ENCODE measurements at regions not wholly inside any gene's neighbourhood (a gene's known extent, or its start where the extent isn't known, plus 50 kb on each side); places are given as distances from the start of the nearest gene placed in this dataset.

DNA sequence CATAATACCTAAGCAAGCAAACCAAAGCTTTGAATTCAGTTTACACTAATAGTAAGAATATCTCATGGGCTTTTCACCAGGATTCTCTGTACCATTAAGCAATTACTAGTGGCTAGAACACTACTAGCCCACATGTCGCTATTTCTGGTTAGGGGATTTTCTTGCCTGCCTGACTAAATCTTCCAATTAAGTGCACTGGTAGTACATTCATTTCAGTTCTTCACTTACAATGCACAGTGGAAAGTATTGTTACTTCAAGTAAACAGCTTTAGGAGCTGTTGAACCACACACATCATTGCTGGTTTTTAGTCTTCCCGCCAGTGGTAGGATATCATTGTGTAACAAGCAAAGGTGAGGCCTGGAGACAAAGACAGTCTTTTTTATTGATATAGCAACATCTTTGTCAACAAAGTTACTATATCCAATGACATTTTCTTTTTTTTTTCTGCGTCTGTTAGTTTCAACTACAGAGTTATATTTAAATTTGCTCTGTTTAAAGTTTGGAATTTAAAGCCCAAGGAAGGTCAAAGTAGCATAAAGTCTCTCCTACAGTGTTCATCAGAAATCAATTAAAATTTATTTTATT, 826.8 kb upstream of the NR2F2 start:
- no peak for DNase-seq (ENCODE audit: low read depth in 1 of 2, low spot score in 2 of 2)
- Histone ChIP-seq H3K27me3 (replicated peaks) (no peaks in the 10 kb centered on the region), H3K4me1 (replicated peaks) (no peaks in the 10 kb centered on the region), H3K4me3 (no peak overlapping the region), H3K27ac (no peak overlapping the region), H3K9me3 (replicated peaks) (no peaks in the 10 kb centered on the region), H3K36me3 (no peaks in the 10 kb centered on the region)

DNA sequence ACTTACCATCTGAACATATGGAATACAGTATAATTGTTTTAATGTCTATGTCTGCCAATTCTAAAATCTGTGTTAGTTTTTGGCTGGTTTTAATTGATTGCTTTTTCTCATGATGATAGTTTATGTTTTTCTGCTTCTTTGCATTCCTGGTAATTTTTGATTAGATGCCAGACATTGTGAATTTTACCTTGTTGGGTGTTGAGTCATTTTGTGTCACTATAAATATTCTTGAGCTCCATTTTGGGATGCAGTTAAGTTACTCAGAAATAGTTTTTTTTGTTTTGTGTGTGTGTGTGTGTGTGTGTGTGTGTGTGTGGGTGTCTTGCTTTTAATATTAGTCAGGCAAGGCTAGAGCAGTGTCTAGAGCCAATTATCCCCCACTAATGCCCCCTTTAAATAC, 818.8 kb upstream of the NR2F2 start:
- no peak overlapping the region for H3K4me3 ChIP-seq
- peaks cover 16% of the 10 kb centered on the region for H3K4me1 ChIP-seq (replicated peaks)
- H3K27me3 ChIP-seq (replicated peaks) = no peaks in the 10 kb centered on the region
- peak overlapping the region; percentile 39; the same call in 1 of the 2 replicates for H3K27ac ChIP-seq
- H3K36me3 ChIP-seq = no peaks in the 10 kb centered on the region
- DNase-seq (ENCODE audit: low read depth in 1 of 2, low spot score in 2 of 2) = peak in 1 of 2 experiments; percentile 82
- H3K9me3 ChIP-seq (replicated peaks) = no peaks in the 10 kb centered on the region

DNA sequence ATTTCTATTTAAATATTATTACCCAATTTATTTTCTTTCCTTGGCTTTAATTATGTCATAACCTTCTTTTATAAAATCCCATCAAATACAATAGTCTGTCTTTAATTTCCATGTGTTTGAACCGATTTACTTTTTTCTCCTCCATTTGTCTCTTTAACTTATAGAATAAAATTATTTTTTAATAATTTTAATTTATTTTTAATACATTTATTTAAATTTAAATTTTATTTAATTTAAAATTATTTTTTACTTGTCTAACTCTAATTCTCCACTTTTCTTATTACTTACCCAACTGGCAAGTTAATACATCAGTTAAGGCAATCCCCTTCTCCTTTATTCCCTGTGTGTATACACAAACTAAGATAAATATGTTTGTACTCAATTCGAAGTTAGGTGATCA, 817.6 kb upstream of the NR2F2 start:
- peak overlapping the region; percentile 39; the same call in 1 of the 2 replicates for H3K27ac ChIP-seq
- no peaks in the 10 kb centered on the region for H3K36me3 ChIP-seq
- peaks cover 16% of the 10 kb centered on the region for H3K4me1 ChIP-seq (replicated peaks)
- H3K4me3 ChIP-seq = no peak overlapping the region
- no peaks in the 10 kb centered on the region for H3K9me3 ChIP-seq (replicated peaks)
- no peak for DNase-seq (ENCODE audit: low read depth in 1 of 2, low spot score in 2 of 2)
- H3K27me3 ChIP-seq (replicated peaks) = no peaks in the 10 kb centered on the region

DNA sequence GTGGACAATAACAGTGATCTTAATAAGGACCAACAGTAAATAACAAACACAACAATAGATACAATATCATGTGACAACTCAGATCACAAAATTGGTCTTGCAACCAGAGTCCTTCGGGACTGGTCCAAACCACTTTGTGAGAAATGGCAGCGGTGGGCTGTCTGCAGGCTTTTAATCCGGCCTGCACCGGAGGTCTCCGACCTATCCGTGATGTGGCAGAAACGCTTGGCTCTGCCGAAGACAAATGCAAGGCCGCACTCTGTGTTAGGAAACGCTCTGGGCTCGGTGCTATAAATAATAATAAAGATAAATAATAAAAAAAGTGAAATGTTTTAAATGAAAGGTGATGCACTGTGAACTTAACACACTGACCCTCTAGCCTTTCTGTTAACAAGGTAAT, 810.6 kb upstream of the NR2F2 start:
- no peaks in the 10 kb centered on the region for H3K9me3 ChIP-seq (replicated peaks)
- H3K4me1 ChIP-seq (replicated peaks) = no peaks in the 10 kb centered on the region
- no peak overlapping the region for H3K4me3 ChIP-seq
- H3K27ac ChIP-seq = no peak overlapping the region
- H3K36me3 ChIP-seq = no peaks in the 10 kb centered on the region
- DNase-seq (ENCODE audit: low read depth in 1 of 2, low spot score in 2 of 2) = no peak
- H3K27me3 ChIP-seq (replicated peaks) = no peaks in the 10 kb centered on the region

DNA sequence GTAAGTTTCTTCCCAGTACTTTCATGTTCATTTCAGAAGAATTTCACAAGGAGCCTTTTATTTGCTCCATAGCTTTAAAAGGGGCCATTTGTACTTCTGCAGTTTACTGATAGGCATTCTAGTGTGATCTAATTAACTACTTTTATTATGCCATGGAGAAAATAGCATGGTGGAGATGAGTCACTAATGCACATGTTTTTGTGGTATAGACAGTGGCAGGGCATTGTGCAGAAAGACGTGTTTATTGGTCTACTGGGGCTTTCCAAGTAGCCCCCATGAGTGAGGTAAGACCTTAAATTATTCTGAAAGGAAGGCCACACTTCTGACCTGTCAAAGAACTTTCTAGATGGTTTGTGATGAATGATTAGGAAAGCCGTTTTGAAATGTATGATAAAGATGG, 810.0 kb upstream of the NR2F2 start:
- Histone ChIP-seq H3K27ac (no peak overlapping the region), H3K4me3 (no peak overlapping the region), H3K27me3 (replicated peaks) (no peaks in the 10 kb centered on the region), H3K36me3 (no peaks in the 10 kb centered on the region), H3K9me3 (replicated peaks) (no peaks in the 10 kb centered on the region), H3K4me1 (replicated peaks) (no peaks in the 10 kb centered on the region)
- DNase-seq (ENCODE audit: low read depth in 1 of 2, low spot score in 2 of 2) = no peak

DNA sequence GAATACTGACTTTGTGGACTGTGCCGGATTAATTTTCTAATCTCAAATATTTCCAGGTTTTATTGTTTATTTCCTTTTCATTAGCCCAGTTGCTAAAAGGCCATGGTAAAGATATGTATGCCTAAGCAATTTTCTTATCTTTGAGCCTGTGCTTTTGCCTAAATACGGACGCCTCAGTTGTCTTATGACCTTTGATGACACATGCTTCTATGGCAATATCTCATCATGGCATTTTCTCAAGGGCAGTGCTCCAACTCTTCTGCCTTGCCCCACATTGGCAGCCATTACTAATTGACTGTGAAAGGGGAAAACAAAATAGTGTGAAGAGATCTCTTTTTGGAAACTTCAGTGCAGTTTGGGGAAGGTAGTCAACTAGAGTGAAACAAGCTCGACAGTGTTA, 809.6 kb upstream of the NR2F2 start:
- H3K27me3 ChIP-seq (replicated peaks) = no peaks in the 10 kb centered on the region
- no peak overlapping the region for H3K27ac ChIP-seq
- H3K4me1 ChIP-seq (replicated peaks) = no peaks in the 10 kb centered on the region
- no peak for DNase-seq (ENCODE audit: low read depth in 1 of 2, low spot score in 2 of 2)
- H3K9me3 ChIP-seq (replicated peaks) = no peaks in the 10 kb centered on the region
- no peaks in the 10 kb centered on the region for H3K36me3 ChIP-seq
- no peak overlapping the region for H3K4me3 ChIP-seq

DNA sequence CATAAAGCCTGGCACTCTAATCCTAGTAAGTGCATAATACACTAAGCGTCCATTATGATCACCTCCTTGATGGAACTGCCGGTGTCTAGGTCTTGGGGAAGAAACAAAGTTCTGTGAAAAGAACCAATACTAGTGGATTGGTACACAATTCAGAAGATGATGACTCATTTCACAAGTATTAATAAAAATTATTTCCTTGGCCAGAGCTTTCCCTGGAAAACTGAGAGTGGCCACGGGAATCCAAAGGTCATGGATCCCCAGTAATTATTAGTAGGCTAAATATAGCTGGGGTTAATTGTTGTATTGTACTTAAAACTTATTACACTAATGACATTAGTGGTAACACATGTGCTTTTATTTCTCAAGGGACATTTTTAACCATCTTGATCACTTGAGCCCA, 808.0 kb upstream of the NR2F2 start:
- no peaks in the 10 kb centered on the region for H3K36me3 ChIP-seq
- H3K27me3 ChIP-seq (replicated peaks) = no peaks in the 10 kb centered on the region
- H3K9me3 ChIP-seq (replicated peaks) = no peaks in the 10 kb centered on the region
- DNase-seq (ENCODE audit: low read depth in 1 of 2, low spot score in 2 of 2) = no peak
- no peak overlapping the region for H3K27ac ChIP-seq
- H3K4me3 ChIP-seq = no peak overlapping the region
- no peaks in the 10 kb centered on the region for H3K4me1 ChIP-seq (replicated peaks)

DNA sequence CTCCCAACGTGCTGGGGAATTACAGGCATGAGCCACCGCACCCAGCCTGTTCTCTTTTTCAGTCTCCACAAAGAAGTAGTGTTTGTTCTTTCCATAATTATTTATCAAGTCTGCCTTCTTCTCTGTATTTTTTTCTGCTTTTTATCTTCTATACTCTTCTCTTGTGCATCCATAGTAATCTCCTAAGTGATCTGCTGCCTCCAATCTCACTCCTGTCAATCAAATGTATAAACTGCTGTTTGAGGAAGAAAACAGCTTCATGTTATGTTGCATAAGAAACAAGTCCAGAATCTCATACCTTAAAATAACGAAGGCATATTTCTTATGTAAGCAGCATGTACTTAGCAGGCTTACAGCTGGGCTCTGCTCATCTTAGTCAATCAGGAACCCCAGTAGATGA, 801.6 kb upstream of the NR2F2 start:
- no peak overlapping the region for H3K27ac ChIP-seq
- H3K4me1 ChIP-seq (replicated peaks) = no peaks in the 10 kb centered on the region; the same call in 1 of the 2 replicates
- no peaks in the 10 kb centered on the region for H3K27me3 ChIP-seq (replicated peaks)
- no peaks in the 10 kb centered on the region for H3K36me3 ChIP-seq
- H3K4me3 ChIP-seq = no peak overlapping the region
- H3K9me3 ChIP-seq (replicated peaks) = no peaks in the 10 kb centered on the region; the same call in 1 of the 2 replicates
- DNase-seq (ENCODE audit: low read depth in 1 of 2, low spot score in 2 of 2) = no peak

DNA sequence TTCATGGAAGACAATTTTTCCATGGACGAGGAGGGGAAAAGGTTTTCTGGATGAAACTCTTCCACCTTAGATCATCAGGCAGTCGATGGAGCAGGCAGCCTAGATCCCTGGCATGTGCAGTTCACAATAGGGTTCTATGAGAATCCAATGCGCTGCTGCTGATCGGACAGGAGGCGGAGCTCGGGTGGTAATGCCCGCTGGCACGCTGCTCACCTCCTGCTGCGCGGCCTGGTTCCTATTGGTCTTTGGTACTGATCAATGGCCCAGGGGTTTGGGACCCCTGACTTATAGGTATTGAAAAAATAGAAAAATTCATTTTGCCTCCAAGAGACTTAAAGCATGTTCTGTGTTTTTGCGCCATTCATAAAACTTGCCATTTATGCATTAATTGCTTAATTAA, 793.9 kb upstream of the NR2F2 start:
- Histone ChIP-seq H3K4me3 (no peak overlapping the region), H3K36me3 (no peaks in the 10 kb centered on the region), H3K4me1 (replicated peaks) (no peaks in the 10 kb centered on the region), H3K27ac (no peak overlapping the region), H3K9me3 (replicated peaks) (no peaks in the 10 kb centered on the region; the same call in 1 of the 2 replicates), H3K27me3 (replicated peaks) (no peaks in the 10 kb centered on the region)
- no peak for DNase-seq (ENCODE audit: low read depth in 1 of 2, low spot score in 2 of 2)

DNA sequence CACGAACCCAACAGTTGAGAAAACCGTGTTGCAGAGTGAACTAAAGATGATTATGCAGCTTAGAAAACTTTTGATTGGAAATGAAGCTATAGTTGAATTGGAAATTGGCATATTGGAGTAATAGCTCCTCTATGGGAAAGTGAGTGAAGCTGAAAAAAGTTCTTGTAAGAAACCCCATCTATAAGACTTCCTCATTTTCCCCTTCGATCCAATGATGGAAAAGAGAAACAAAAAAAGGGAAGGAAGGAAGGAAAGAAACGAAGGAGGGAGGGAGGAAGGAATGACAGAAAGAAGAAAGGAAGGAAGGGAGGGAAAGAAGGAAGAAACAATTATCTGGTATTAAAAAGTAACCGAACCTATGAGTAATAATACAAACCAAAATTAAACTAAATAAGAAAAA, 791.8 kb upstream of the NR2F2 start:
- H3K4me1 ChIP-seq (replicated peaks) = no peaks in the 10 kb centered on the region
- H3K27me3 ChIP-seq (replicated peaks) = no peaks in the 10 kb centered on the region
- H3K4me3 ChIP-seq = no peak overlapping the region
- no peak overlapping the region for H3K27ac ChIP-seq
- DNase-seq (ENCODE audit: low read depth in 1 of 2, low spot score in 2 of 2) = no peak
- no peaks in the 10 kb centered on the region for H3K36me3 ChIP-seq
- no peaks in the 10 kb centered on the region; the same call in 1 of the 2 replicates for H3K9me3 ChIP-seq (replicated peaks)

DNA sequence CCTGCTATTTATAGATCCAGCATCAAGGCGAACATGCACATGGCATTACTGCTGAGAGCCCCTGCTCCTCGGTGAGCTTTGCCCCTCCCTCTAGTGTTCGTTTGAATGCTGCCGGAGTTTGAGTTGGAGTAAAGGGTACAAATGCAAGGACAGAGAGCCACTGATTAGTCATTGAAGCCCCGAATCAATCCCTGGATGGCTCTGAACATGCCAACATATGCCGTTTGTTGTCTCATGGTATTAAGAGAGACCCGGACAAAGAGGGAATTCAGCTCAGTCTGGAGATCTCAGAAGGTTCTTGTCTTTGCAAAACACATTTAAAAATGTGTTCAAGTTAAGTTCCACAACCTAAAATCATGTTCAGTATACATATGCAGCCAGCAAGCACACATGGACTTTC, 789.2 kb upstream of the NR2F2 start:
- H3K27me3 ChIP-seq (replicated peaks) = no peaks in the 10 kb centered on the region
- no peaks in the 10 kb centered on the region for H3K4me1 ChIP-seq (replicated peaks)
- H3K9me3 ChIP-seq (replicated peaks) = no peaks in the 10 kb centered on the region
- no peak for DNase-seq (ENCODE audit: low read depth in 1 of 2, low spot score in 2 of 2)
- no peak overlapping the region for H3K27ac ChIP-seq
- H3K36me3 ChIP-seq = no peaks in the 10 kb centered on the region
- no peak overlapping the region for H3K4me3 ChIP-seq

DNA sequence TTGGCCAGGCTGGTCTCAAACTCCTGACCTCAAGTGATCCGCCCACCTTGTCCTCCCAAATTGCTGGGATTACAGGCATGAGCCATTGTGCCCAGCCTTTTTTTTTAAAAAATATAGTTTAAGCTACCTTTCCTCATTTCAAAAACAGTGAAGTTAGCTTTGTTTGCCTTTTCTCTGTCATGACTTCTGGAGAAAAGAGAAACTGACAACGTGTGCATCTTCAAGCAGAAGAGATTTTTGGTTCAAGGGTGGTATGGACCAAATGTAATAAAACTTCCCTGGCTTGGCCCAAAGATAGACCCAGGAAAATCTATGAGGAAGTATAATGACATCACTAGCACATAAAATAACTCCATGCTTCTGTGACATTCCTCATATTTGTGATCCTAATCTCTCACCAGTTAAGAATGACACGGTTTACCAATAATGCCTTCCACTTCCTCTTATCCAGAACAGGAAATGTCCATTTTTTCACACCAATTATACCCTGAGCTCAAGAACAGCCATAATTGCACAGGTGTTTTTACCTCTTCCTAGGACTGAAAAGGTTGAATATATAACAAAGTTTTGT, 781.2 kb upstream of the NR2F2 start:
- no peaks in the 10 kb centered on the region for H3K27me3 ChIP-seq (replicated peaks)
- no peak overlapping the region for H3K4me3 ChIP-seq
- no peaks in the 10 kb centered on the region for H3K4me1 ChIP-seq (replicated peaks)
- no peak for DNase-seq (ENCODE audit: low read depth in 1 of 2, low spot score in 2 of 2)
- H3K36me3 ChIP-seq = no peaks in the 10 kb centered on the region
- H3K9me3 ChIP-seq (replicated peaks) = no peaks in the 10 kb centered on the region
- H3K27ac ChIP-seq = no peak overlapping the region

DNA sequence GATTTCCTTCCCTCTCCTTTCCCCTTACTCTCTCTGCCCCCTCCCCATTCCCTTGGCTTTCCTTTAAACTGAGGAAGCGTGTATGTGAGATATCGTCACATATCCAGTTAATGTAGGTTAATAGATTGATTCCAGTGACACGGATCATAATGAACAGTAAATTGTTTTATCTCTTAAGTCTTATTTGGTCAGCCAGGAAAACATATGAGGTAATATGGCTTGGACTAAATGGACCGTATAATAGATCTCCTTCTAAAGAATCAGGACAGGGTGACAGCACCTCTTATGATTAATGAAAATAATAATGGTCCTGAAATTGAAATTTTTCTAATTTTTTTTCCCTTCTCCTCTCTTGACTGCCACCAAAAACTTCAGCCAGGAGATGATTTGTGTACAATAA, 779.8 kb upstream of the NR2F2 start:
- Histone ChIP-seq H3K4me3 (no peak overlapping the region), H3K4me1 (replicated peaks) (no peaks in the 10 kb centered on the region), H3K36me3 (no peaks in the 10 kb centered on the region), H3K9me3 (replicated peaks) (no peaks in the 10 kb centered on the region), H3K27me3 (replicated peaks) (no peaks in the 10 kb centered on the region), H3K27ac (no peak overlapping the region)
- DNase-seq (ENCODE audit: low read depth in 1 of 2, low spot score in 2 of 2) = no peak

DNA sequence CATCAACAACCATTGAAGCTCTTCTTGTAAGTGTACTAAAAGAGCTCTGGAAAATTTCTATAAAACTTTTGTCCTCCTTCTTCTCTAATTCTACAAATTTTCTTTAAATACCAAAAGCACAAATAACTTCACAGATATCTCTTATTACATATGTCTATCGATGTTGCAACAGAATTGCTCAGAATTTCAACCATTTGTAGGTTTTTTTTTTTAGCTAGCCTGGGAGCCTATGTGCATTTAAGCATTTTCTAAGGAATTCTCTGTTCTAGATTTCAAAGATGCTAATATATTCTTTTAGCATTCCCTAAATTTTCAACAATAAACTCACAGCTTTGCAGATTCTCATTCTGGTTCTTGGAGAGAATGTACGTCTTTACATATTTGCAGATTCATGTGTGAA, 774.3 kb upstream of the NR2F2 start:
- no peaks in the 10 kb centered on the region for H3K9me3 ChIP-seq (replicated peaks)
- no peak overlapping the region for H3K4me3 ChIP-seq
- DNase-seq (ENCODE audit: low read depth in 1 of 2, low spot score in 2 of 2) = no peak
- H3K36me3 ChIP-seq = no peaks in the 10 kb centered on the region
- H3K4me1 ChIP-seq (replicated peaks) = peaks cover 36% of the 10 kb centered on the region
- no peaks in the 10 kb centered on the region for H3K27me3 ChIP-seq (replicated peaks)
- H3K27ac ChIP-seq = peak overlapping the region; percentile 99

DNA sequence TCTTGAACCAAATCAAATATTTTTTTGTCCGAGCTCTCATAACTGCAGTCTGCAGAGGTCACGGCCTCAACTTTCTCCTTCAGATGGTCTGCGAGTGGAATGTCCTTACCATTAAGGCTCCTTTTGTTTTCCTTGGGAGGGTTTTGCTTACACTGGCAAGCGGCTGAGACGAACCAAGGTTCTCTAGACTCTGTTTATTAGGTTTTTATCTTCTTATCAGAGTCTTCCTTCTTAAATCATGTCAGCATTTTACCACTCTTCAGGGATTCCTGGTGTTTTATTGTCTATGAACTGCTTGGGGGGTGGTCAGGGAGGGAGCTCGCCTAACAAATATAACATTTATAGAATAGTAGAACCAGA, 773.7 kb upstream of the NR2F2 start:
- no peaks in the 10 kb centered on the region for H3K27me3 ChIP-seq (replicated peaks)
- peak overlapping the region; percentile 99 for H3K27ac ChIP-seq
- DNase-seq (ENCODE audit: low read depth in 1 of 2, low spot score in 2 of 2) = peak; percentile 64 to 93
- H3K36me3 ChIP-seq = no peaks in the 10 kb centered on the region
- peak overlapping the region; percentile 22 for H3K4me3 ChIP-seq
- peaks cover 36% of the 10 kb centered on the region for H3K4me1 ChIP-seq (replicated peaks)
- H3K9me3 ChIP-seq (replicated peaks) = no peaks in the 10 kb centered on the region
